ENCODE measurements at regions not wholly inside any gene's neighbourhood (a gene's known extent, or its start where the extent isn't known, plus 50 kb on each side); places are given as distances from the start of the nearest gene placed in this dataset.

DNA sequence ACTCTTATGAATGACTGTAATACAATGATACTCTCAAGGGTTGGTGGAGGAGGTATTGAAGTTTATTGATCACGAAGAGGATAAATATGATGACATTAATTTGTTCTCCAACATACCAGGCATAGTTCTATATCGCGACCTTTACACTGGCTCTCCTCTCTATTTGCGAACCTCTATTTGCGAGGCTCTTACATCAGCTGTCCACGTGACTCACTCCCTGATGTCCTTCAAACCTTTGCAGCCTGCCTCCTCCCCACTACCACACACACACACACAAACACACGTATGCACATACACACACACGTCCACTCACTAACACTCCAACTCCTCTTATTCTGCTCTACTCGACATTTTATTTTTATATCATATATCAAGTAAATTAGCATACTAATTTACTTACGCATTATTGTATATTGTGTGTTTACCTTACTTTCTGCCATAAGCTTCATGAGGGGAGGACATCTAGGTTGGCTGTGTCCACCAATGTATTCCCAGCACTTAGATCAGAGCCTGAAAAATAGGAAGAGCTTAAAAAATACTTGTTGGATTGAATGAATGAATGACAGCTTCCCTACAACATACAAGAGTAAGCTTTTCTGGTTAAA lies 53.3 kb upstream of the TNFRSF21 start (continued):
- TF ChIP-seq ZNF143 (CRISPR knock-in tag; IDR thresholded peaks at IDR 0.05) = no peak
- TF ChIP-seq ZNF160 (CRISPR knock-in tag; IDR thresholded peaks at IDR 0.05) = no peak
- 0 out of 2 replicates have a peak, but pooled peaks have one; percentile 49 for TF ChIP-seq HOXA5 (CRISPR knock-in tag; IDR thresholded peaks at IDR 0.05)
- peak; percentile 43; the same call in 1 of the 2 replicates for TF ChIP-seq NR2F6 (IDR thresholded peaks at IDR 0.05)
- TF ChIP-seq NR2F6 (CRISPR knock-in tag; IDR thresholded peaks at IDR 0.05) = peak; percentile 31; the same call in 1 of the 2 replicates
- no peak for TF ChIP-seq PHB2 (IDR thresholded peaks at IDR 0.05; ENCODE audit: partially characterized antibody)
- TF ChIP-seq, protein P1, sequence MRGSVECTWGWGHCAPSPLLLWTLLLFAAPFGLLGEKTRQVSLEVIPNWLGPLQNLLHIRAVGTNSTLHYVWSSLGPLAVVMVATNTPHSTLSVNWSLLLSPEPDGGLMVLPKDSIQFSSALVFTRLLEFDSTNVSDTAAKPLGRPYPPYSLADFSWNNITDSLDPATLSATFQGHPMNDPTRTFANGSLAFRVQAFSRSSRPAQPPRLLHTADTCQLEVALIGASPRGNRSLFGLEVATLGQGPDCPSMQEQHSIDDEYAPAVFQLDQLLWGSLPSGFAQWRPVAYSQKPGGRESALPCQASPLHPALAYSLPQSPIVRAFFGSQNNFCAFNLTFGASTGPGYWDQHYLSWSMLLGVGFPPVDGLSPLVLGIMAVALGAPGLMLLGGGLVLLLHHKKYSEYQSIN (CRISPR knock-in tag; IDR thresholded peaks at IDR 0.05; ENCODE audit: borderline replicate concordance) = no peak
- TF ChIP-seq GMEB2 (CRISPR knock-in tag; IDR thresholded peaks at IDR 0.05; ENCODE audit: low read depth) = no peak
- TF ChIP-seq PHF21A (CRISPR knock-in tag; IDR thresholded peaks at IDR 0.05) = no peak
- TF ChIP-seq, protein P2, sequence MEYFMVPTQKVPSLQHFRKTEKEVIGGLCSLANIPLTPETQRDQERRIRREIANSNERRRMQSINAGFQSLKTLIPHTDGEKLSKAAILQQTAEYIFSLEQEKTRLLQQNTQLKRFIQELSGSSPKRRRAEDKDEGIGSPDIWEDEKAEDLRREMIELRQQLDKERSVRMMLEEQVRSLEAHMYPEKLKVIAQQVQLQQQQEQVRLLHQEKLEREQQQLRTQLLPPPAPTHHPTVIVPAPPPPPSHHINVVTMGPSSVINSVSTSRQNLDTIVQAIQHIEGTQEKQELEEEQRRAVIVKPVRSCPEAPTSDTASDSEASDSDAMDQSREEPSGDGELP (IDR thresholded peaks at IDR 0.05; ENCODE audit: borderline replicate concordance, low read depth) = peak; percentile 39; the same call in 1 of the 2 replicates
- no peak for TF ChIP-seq ZNF572 (CRISPR knock-in tag; IDR thresholded peaks at IDR 0.05)
- no peak for TF ChIP-seq KLF11 (CRISPR knock-in tag; IDR thresholded peaks at IDR 0.05)
- TF ChIP-seq HDAC2 (CRISPR knock-in tag; IDR thresholded peaks at IDR 0.05) = peak; percentile 68
- peak; percentile 39; the same call in 1 of the 2 replicates for TF ChIP-seq HOXA3 (CRISPR knock-in tag; IDR thresholded peaks at IDR 0.05)
- no peak for TF ChIP-seq ZNF883 (CRISPR knock-in tag; IDR thresholded peaks at IDR 0.05; ENCODE audit: not compliant biosample characterization)
- TF ChIP-seq ZNF75D (CRISPR knock-in tag; IDR thresholded peaks at IDR 0.05; ENCODE audit: borderline replicate concordance) = no peak
- no peak for TF ChIP-seq ZFP36 (IDR thresholded peaks at IDR 0.05; ENCODE audit: borderline replicate concordance, low read depth, low read length, partially characterized antibody)
- no peak for TF ChIP-seq ARHGAP35 (CRISPR knock-in tag; IDR thresholded peaks at IDR 0.05; ENCODE audit: borderline replicate concordance)
- TF ChIP-seq HNRNPH1 (optimal IDR thresholded peaks at IDR 0.05; ENCODE audit: low read depth, low read length) = no peak
- no peak for TF ChIP-seq AGO2 (optimal IDR thresholded peaks at IDR 0.05; ENCODE audit: low read depth, low read length)
- TF ChIP-seq ZMAT3 (CRISPR knock-in tag; conservative IDR thresholded peaks at IDR 0.05) = no peak
- no peak for TF ChIP-seq NFRKB (IDR thresholded peaks at IDR 0.05)
- 0 out of 2 replicates have a peak, but pooled peaks have one; percentile 40 for TF ChIP-seq GATAD1 (CRISPR knock-in tag; IDR thresholded peaks at IDR 0.05)
- no peak for TF ChIP-seq RBAK (CRISPR knock-in tag; IDR thresholded peaks at IDR 0.05)
- no peak for TF ChIP-seq REST (IDR thresholded peaks at IDR 0.05; ENCODE audit: borderline replicate concordance in 1 of 2, low read depth in 1 of 2, low read length in 2 of 2)
- no peak for TF ChIP-seq ZBTB21 (CRISPR knock-in tag; IDR thresholded peaks at IDR 0.05)
- TF ChIP-seq BCL6 (CRISPR knock-in tag; IDR thresholded peaks at IDR 0.05) = peak; percentile 65

Data from HepG2 (cell line).